ENCODE measurements at regions not wholly inside any gene's neighbourhood (a gene's known extent, or its start where the extent isn't known, plus 50 kb on each side); places are given as distances from the start of the nearest gene placed in this dataset.
"Not testable (repeated sequence)": the region's sequence is repeated elsewhere in the genome, so short reads cannot be mapped to it uniquely, and the experiment has no call there.

DNA sequence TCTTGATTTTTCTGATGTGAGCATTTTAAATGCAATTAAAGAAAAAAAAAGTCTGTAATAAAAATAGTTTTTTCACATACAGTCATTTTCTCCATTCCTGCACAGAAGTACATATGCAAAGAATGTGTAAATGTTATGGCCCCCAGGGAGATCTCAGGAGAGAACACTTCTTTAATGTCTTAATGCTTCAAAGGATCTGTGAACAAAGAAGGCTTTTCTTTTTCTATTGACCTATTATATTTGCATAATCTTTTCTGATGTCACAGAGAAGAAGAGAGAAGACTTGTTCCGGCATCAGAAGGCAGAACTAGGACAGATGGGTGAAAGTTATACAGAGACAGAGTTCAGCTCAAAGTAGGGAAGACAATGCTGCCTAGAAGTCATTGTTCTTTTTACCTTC, 413.5 kb upstream of the STXBP6 start:
- TF ChIP-seq, protein P1, sequence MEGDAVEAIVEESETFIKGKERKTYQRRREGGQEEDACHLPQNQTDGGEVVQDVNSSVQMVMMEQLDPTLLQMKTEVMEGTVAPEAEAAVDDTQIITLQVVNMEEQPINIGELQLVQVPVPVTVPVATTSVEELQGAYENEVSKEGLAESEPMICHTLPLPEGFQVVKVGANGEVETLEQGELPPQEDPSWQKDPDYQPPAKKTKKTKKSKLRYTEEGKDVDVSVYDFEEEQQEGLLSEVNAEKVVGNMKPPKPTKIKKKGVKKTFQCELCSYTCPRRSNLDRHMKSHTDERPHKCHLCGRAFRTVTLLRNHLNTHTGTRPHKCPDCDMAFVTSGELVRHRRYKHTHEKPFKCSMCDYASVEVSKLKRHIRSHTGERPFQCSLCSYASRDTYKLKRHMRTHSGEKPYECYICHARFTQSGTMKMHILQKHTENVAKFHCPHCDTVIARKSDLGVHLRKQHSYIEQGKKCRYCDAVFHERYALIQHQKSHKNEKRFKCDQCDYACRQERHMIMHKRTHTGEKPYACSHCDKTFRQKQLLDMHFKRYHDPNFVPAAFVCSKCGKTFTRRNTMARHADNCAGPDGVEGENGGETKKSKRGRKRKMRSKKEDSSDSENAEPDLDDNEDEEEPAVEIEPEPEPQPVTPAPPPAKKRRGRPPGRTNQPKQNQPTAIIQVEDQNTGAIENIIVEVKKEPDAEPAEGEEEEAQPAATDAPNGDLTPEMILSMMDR (IDR thresholded peaks at IDR 0.05; ENCODE audit: borderline replicate concordance, extremely low read depth, insufficient read depth) = no peak
- FAIRE-seq (no peak), DNase-seq (no peak)
- Histone ChIP-seq H3K4me1 (ENCODE audit: control insufficient read depth in 2 of 3, insufficient read depth in 2 of 3, low read depth in 1 of 3, low read length in 3 of 3) (no peaks in the 10 kb centered on the region), H3K9me3 (ENCODE audit: control insufficient read depth in 2 of 3, insufficient read depth in 1 of 3, low read length in 3 of 3) (no peaks in the 10 kb centered on the region), H3K4me3 (ENCODE audit: low read length in 3 of 3) (no peak overlapping the region), H3K27me3 (ENCODE audit: control insufficient read depth, insufficient read depth, low read length) (no peaks in the 10 kb centered on the region), H3K36me3 (ENCODE audit: control insufficient read depth in 2 of 3, insufficient read depth in 3 of 3, low read length in 3 of 3) (no peaks in the 10 kb centered on the region), H3K27ac (ENCODE audit: low read depth in 2 of 2, low read length in 2 of 2) (no peak overlapping the region), H3K9ac (ENCODE audit: low read length in 3 of 3) (no peak overlapping the region)
- intact Hi-C loops (cut with DNase I) = no loop called here

DNA sequence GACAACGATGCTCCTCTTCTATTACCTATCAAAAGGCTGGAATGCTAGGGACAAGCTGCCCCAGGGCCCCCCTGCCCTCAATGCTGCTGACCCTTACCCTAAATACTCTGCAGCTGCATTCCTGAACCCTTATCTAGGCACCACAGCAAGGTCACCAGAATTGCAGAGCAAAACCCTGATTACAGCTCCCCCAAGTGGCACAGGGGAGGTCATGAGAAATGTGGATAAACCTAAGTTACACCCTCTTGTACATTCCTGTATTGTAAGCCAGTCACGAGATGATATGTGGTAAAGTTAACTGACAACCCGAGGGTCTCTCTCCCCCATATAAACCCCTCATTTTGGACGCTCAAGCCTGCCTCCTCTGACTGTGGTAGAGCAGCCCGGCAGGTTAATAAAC, 411.8 kb upstream of the STXBP6 start:
- intact Hi-C loops (cut with DNase I) = no loop called here
- TF ChIP-seq, protein P1 (IDR thresholded peaks at IDR 0.05; ENCODE audit: borderline replicate concordance, extremely low read depth, insufficient read depth) = no peak
- no peak overlapping the region for H3K9ac ChIP-seq (ENCODE audit: low read length in 3 of 3)
- no peaks in the 10 kb centered on the region for H3K36me3 ChIP-seq (ENCODE audit: control insufficient read depth in 2 of 3, insufficient read depth in 3 of 3, low read length in 3 of 3)
- no peaks in the 10 kb centered on the region for H3K27me3 ChIP-seq (ENCODE audit: control insufficient read depth, insufficient read depth, low read length)
- DNase-seq (no peak), FAIRE-seq (no peak)
- no peaks in the 10 kb centered on the region for H3K4me1 ChIP-seq (ENCODE audit: control insufficient read depth in 2 of 3, insufficient read depth in 2 of 3, low read depth in 1 of 3, low read length in 3 of 3)
- no peaks in the 10 kb centered on the region for H3K9me3 ChIP-seq (ENCODE audit: control insufficient read depth in 2 of 3, insufficient read depth in 1 of 3, low read length in 3 of 3)
- no peak overlapping the region for H3K4me3 ChIP-seq (ENCODE audit: low read length in 3 of 3)
- H3K27ac ChIP-seq (ENCODE audit: low read depth in 2 of 2, low read length in 2 of 2) = no peak overlapping the region

DNA sequence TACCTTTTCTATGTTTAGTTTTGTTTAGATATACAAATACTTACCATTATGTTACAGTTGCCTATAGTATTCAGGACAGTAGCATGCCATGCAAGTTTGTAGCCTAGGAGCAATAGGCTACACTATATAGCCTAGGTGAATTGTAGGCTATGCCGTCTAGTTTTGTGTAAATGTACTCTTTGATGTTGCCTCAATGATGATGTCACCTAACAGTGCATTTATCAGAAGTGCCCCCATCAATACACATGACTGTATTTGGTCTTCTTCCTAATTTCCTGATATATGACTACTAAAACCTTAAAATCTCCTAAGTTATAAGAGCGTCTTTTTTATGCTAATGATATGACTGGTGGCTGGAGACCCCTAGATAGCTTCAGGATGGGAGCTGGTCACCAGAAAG, 394.4 kb upstream of the STXBP6 start:
- Histone ChIP-seq H3K9me3 (ENCODE audit: control insufficient read depth in 2 of 3, insufficient read depth in 1 of 3, low read length in 3 of 3) (no peaks in the 10 kb centered on the region), H3K27me3 (ENCODE audit: control insufficient read depth, insufficient read depth, low read length) (no peaks in the 10 kb centered on the region), H3K36me3 (ENCODE audit: control insufficient read depth in 2 of 3, insufficient read depth in 3 of 3, low read length in 3 of 3) (no peaks in the 10 kb centered on the region), H3K27ac (ENCODE audit: low read depth in 2 of 2, low read length in 2 of 2) (no peak overlapping the region), H3K4me3 (ENCODE audit: low read length in 3 of 3) (no peak overlapping the region), H3K4me1 (ENCODE audit: control insufficient read depth in 2 of 3, insufficient read depth in 2 of 3, low read depth in 1 of 3, low read length in 3 of 3) (no peaks in the 10 kb centered on the region), H3K9ac (ENCODE audit: low read length in 3 of 3) (no peak overlapping the region)
- DNase-seq = no peak
- TF ChIP-seq, protein P1 (IDR thresholded peaks at IDR 0.05; ENCODE audit: borderline replicate concordance, extremely low read depth, insufficient read depth) = no peak
- no peak for FAIRE-seq
- intact Hi-C loops (cut with DNase I) = no loop called here

DNA sequence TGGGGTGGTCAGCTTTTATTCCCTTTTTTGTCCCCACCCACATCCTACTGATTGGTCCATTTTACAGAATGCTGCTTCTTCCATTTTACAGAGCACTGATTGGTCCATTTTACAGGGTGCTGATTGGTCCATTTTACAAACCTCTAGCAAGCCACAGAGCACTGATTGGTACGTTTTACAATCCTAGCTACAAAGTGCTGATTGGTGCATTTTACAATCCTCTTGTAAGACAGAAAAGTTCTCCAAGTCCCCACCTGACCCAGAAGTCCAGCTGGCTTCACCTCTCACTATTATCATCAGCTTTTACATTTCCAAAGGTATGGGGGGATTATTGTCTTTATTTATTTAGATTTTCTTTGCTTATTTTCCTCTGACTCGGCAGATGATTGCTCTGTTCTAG, 390.4 kb upstream of the STXBP6 start:
- DNase-seq; H3K27ac ChIP-seq (ENCODE audit: low read depth in 2 of 2, low read length in 2 of 2); H3K4me1 ChIP-seq (ENCODE audit: control insufficient read depth in 2 of 3, insufficient read depth in 2 of 3, low read depth in 1 of 3, low read length in 3 of 3); H3K9me3 ChIP-seq (ENCODE audit: control insufficient read depth in 2 of 3, insufficient read depth in 1 of 3, low read length in 3 of 3); intact Hi-C loops (cut with DNase I); H3K4me3 ChIP-seq (ENCODE audit: low read length in 3 of 3); H3K9ac ChIP-seq (ENCODE audit: low read length in 3 of 3); H3K36me3 ChIP-seq (ENCODE audit: control insufficient read depth in 2 of 3, insufficient read depth in 3 of 3, low read length in 3 of 3); FAIRE-seq; H3K27me3 ChIP-seq (ENCODE audit: control insufficient read depth, insufficient read depth, low read length): not testable (repeated sequence)
